ENCODE measurements at regions not wholly inside any gene's neighbourhood (a gene's known extent, or its start where the extent isn't known, plus 50 kb on each side); places are given as distances from the start of the nearest gene placed in this dataset.

DNA sequence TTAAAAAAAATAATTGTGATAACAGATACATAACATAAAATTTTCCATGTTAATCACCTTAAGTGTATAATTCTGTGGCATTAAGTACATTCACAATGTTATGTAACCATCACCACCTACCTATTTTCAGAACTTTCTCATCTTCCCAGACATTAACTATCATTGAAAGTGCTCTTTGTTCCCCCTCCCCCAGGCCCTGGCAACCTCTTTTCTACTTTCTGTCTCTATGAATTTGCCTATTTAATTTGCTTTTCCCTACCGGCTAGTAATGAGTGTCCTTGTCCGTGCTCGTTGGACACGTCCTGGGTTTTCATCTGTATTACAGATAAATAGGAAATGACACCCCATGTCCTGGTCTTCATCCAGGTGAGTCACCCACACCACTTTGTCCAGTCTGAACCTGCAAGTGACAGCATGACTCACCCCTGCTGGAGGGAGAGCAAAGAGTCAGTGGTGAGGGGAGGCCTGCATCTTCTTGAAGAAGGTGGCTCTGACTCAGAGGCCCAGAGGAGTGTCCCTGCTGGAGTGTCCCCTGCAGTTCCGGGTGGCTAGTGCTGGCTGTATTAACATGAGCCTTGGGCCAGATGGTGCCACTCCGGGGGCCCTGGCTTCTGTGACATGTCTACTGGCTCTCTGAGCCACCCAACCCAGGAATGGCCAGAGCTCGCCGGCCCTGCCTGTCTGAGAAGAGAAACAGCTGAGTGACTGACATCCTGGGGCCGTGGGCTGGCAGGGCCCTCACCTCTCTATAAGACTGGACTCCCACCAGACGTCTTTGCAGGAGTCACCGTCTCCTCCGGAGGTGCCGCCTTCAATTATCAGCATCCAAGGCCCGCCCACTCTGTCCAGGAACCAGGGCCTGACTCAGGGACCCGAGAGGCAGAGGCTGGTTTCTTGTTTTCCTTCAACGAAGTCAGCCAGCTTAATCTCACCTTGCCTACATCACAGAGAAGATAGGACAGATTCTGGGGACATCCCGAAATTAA lies 503.2 kb upstream of the MKI67 start:
- DNase-seq = no peak

DNA sequence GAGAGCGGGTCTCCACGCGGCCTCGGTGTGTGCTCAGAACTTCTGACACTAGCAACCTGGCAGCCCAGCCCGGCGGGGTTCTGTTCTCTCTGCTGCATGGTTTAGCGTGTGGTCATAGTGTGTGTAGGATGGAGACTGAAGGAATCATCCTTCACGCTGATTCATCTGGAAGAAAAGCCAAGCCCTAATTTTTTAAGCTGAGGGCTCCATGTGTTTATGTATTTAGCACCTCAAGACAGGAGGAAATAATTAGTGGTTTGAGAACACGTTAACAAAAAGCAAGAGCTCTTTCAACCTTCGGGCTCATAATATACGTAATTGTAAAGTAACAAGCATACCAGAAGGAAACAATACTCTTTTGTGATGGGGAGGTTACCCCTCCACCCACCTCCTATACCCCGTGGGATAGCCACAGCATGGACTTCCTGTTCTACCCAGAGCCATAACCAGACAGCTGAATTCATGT lies 504.6 kb upstream of the MKI67 start:
- no peak for DNase-seq

DNA sequence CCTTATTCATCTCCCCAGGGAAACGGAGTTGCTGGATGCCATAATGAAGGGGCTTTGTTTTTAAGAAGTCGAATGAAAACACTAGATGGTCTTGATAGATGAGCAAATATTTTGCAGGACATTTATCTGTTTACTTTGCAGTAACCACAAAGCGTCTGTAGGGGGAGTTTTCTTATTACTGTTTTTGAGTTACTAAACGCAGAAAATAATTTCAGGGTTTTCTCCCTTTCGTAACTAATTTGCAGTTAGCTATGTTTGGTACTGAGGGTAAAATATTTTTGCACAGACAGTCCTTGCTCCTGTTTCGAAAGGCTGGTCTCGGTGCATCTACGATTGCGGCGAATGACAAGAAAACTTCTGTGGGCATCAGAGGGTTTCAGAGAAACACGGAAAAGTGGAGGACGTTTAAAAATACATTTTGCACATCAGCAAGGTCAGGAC lies 505.6 kb upstream of the MKI67 start:
- peak in 1 of 2 experiments; percentile 16 for DNase-seq

DNA sequence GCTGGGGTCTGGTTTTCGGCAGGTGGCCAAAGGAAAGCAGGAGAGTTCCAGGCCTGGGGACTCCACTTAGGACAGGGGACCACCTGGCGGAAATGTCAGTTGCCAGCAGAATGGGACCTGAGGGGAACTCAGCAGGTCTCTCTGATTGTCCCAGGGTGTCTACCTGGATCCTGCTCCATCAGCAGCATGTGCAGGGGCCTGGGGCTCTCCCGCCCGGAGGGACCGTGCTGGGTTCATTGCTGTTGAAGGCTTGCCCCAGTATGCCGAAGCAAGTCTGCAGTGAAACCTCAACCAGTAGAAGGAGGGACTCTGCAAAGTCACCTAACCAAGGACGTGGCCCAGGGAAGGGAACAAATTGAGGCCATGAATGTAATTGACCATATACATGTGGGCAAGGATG lies 506.5 kb upstream of the MKI67 start:
- no peak for DNase-seq

DNA sequence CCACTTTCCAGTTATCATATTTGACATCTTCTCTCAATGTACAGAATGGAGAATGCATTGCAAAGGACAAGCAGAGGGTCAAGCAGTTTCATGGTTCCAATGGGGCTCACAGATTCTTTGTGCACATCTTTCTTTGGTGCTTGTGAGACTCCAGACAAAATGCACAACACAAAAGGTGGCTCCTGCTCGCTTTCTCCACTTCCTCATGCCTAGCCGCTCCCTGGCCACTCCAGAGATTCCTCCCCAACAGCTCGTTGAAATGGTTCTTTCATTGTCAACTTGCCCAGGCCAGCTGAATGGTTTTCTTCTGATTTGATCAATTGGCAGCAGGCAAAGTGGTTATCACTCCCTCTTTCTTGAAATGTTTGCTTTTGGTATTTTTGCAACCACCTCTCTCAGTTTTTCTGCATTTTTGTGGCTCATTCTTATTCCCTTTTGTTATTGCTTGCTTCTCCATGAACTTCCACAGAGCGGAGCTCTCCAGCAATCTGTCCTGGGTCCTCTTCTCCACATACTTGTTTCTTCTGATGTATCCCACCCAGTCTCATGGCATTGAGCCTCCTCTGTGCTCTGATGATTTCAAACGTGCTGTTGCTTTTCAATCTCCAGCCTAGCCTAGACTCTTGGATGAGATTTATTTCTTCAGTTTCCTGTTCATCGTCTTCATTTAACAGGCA lies 507.8 kb upstream of the MKI67 start:
- DNase-seq = no peak

GRCh38 chr10:128642023-128642422 lies 515.8 kb upstream of the MKI67 start:
- no peak for DNase-seq

DNA sequence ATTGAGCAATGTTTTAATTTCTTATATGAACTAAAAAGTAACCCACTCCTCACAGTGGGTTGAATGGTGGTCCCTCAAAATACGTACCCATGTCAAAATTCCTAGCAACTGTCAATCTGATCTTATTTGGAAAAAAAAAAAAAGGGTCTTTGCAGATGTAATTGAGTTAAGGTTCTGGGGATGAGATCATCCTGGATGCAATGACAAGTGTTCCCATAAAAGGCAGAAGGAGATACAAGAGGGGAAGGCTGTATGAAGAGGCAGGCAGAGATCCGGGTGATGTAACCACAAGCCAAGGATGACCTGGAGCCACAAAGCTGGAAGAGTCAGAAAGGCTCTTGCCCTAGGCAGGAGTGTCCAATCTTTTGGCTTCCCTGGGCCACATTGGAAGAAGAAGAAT lies 516.3 kb upstream of the MKI67 start:
- no peak for DNase-seq

GRCh38 chr10:128643658-128644057 lies 517.4 kb upstream of the MKI67 start:
- DNase-seq = no peak

DNA sequence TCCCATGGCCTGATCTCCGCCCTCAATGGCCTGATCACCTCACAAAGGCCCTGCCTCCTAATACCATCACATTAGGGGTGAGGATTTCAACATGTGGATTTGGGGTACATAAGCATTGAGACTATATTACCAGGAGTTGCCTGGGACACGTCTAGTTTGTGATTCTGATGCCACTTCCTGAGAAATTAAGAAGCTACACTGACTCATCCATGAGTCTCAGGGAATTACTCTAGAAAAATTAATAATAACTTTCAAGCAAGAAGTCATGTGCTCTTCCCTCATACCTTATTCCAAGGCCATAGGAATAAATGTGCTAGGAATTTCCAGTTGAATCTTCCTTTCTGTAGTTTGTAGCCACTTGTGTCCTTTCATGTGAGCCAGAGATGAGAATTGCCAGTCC lies 519.3 kb upstream of the MKI67 start:
- no peak for DNase-seq

- no peak for DNase-seq
These were observed 520.7 kb upstream of the MKI67 start for GRCh38 chr10:128646956-128647355.

DNA sequence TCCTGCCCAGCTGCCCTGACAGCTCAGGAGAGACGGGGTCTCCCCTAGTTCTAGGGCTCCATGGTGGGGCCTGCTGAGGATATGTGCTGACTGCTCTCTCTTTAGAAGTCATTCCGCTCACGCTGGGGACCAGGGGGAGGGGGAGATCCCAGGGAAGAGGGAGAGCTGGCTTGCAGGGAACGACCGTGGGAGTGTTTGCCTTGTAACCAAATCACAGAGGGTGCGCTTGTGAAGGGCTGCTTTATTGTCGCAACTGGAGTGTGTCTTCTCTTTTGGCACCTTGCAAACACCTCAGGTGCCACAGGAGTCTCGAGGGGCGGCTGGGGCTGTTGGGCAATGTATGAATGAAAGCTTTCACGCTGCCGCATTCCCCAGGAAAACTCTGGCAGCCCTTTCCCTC lies 531.3 kb upstream of the MKI67 start:
- DNase-seq = no peak

DNA sequence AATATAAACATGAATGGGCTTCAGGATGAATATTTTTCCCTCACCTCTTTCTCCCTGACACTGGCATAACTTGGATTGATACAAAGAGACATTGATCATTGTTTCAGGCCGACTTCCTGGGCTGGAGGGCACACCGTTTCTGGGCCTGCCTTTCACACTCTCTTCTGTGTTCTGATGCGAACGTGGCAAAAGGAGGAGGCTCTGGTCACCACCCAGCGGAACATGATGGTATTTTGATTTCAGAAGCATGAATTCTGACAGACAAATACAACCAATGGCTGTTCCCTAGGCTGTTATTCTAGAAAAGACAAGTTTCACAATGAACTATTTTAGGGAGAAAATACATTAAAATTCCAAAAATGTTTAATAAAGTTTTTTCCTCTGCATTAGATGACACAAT lies 534.5 kb upstream of the MKI67 start:
- peak in 1 of 2 experiments; percentile 1 for DNase-seq

GRCh38 chr10:128661404-128662197 lies 535.4 kb upstream of the MKI67 start:
- DNase-seq = no peak

- no peak for DNase-seq
These were observed 536.3 kb upstream of the MKI67 start for GRCh38 chr10:128662520-128662919.

GRCh38 chr10:128664729-128665128 lies 538.5 kb upstream of the MKI67 start:
- no peak for DNase-seq

- DNase-seq = no peak
These were observed 549.2 kb upstream of the MKI67 start for GRCh38 chr10:128675405-128675804.

DNA sequence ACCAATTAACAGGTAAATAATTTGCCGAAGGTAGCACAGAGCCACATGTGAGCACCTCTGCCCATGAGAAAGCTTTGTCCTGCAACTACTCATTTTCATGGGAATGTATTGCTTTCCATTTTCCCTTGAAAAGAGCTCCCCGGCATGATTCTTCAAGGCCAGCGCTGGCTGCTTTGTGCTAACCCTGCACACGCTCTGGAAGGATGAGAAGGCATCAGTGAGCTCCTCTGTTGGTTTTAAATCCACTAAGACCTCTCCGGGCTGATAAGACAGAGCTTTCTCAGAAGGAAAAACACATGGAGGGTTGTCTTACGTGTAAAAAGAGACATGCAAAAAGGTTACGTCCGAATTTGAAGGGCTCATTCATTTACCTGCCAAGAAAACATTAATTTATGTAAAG lies 553.9 kb upstream of the MKI67 start:
- no peak for DNase-seq

DNA sequence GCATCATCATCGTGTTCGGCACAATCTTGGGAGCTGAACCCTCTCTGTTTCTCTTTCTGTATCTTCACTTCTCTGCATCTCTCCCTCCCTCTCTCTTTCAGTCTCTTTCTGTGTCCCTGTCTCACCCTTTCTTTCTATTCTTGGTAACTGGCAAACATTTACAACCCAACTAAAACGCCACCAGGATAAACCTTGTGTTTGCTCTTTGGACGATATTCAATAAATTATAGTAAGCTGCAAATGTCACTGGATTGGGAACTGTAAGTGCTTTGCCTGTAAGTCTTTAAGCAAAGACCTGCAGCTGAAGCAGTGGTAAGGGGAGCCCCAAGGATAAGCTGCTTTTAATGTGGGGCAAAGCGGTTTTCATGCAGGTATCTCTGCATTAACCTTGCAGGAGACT lies 558.0 kb upstream of the MKI67 start:
- no peak for DNase-seq

GRCh38 chr10:128686630-128687278 lies 560.5 kb upstream of the MKI67 start:
- DNase-seq = no peak

GRCh38 chr10:128687408-128687807 lies 561.2 kb upstream of the MKI67 start:
- no peak for DNase-seq

DNA sequence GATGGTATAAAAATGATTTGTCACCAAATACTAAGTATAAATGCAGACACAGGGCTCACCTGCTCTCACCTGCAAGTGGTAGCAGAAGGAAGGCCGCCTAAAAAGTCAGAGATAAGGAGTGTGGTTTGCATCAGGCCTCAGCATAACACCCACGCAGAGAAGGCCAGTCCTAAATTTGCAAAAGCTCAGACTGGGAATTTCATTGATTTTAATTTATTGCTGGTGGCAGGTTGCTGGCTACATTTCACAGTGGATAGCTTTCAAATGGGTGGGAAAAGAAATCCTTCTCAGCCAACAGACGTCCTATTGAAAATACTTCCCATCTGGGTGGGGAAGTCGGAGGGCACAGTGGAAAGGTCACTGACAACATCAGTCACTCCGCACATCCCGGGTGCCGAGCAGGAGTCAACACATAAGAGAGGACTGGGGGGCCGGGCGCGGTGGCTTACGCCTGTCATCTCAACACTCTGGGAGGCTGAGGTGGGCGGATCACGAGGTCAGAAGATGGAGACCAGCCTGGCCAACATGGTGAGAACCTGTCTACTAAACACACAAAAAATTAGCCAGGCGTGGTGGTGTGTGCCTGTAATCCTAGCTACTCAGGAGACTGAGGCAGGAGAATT lies 561.8 kb upstream of the MKI67 start:
- DNase-seq = no peak

- no peak for DNase-seq
These were observed 563.4 kb upstream of the MKI67 start for GRCh38 chr10:128689667-128690066.
